OCI-LY3 (cell line): ENCODE measurements at regions not wholly inside any gene's neighbourhood (a gene's known extent, or its start where the extent isn't known, plus 50 kb on each side); places are given as distances from the start of the nearest gene placed in this dataset.

Experiments used
- H2AFZ ChIP-seq: fragments of 200-600, 300-600 bp; shearing (Covaris generic); 2 replicates; pipeline ENCODE4 v1.6.0; 2014; ENCODE audit warnings: antibody characterized with exemption, low read depth, low read length
- H3K27ac ChIP-seq: fragments of 200-600, 300-600 bp; sonication (generic); 2 replicates; pipeline ENCODE4 v1.5.1; 2014; ENCODE audit warnings: mild to moderate bottlenecking, low read length, moderate library complexity, mixed read lengths
- H3K27me3 ChIP-seq: fragments of 200-600, 300-600 bp; sonication (generic); 2 replicates; pipeline ENCODE4 v1.6.1; 2014; ENCODE audit warnings: low read depth, low read length, mixed read lengths
- H3K36me3 ChIP-seq: fragments of 200-600, 300-600 bp; sonication (generic); replicated peaks from 2 replicates; pipeline ENCODE3; 2014; ENCODE audit warnings: low read depth, low read length, mixed read lengths
- H3K4me1 ChIP-seq: fragments of 300-600, 200-600 bp; sonication (generic); 2 replicates; pipeline ENCODE4 v1.6.1; 2014; ENCODE audit warnings: low read length, mixed read lengths
- H3K4me2 ChIP-seq: fragments of 200-600, 300-600 bp; sonication (generic); 2 replicates; pipeline ENCODE4 v1.6.1; 2014; ENCODE audit warnings: low read length, mixed read lengths
- H3K4me3 ChIP-seq: fragments of 300-600, 200-600 bp; sonication (generic); 2 replicates; pipeline ENCODE4 v1.5.1; 2014; ENCODE audit warnings: antibody characterized with exemption, mild to moderate bottlenecking, low read length, moderate library complexity
- H3K79me2 ChIP-seq: fragments of 300-600, 200-600 bp; shearing (Covaris generic); 2 replicates; pipeline ENCODE4 v1.6.1; 2014; ENCODE audit warnings: mild to moderate bottlenecking, low read length, mixed read lengths
- H3K9ac ChIP-seq: fragments of 300-600, 200-600 bp; shearing (Covaris generic); 2 replicates; pipeline ENCODE4 v1.6.0; 2014; ENCODE audit warnings: mild to moderate bottlenecking, low read length, moderate library complexity
- H3K9me3 ChIP-seq: fragments of 200-600, 300-600 bp; shearing (Covaris generic); 2 replicates; pipeline ENCODE4 v1.6.1; 2014; ENCODE audit warnings: low read length, mixed read lengths; ENCODE audit not compliant: insufficient read depth
- H4K20me1 ChIP-seq: fragments of 200-600, 300-600 bp; sonication (generic); 2 replicates; pipeline ENCODE4 v1.6.1; 2016; ENCODE audit warnings: low read length, mixed read lengths; ENCODE audit not compliant: insufficient read depth
- CTCF ChIP-seq: fragments of 200-600, 300-600 bp; sonication (generic); IDR thresholded peaks from 2 replicates; pipeline ENCODE4 v1.5.1; 2014; ENCODE audit warnings: antibody characterized with exemption, low read length, low read depth
- EZH2phosphoT487 ChIP-seq: fragments of 200-600 bp; shearing (Covaris generic); IDR thresholded peaks from 2 replicates; pipeline ENCODE4 v1.6.1; 2018; ENCODE audit warnings: antibody characterized with exemption, mixed run types, low read depth

GRCh38 chr7:15914611-15915010 is 228.1 kb upstream of the MEOX2 start:
- no peaks in the 10 kb centered on the region for H3K36me3 ChIP-seq
- H2AFZ ChIP-seq, result no peak overlapping the region
- H3K79me2 ChIP-seq, result no peaks in the 10 kb centered on the region
- no peak overlapping the region for H3K4me3 ChIP-seq
- H4K20me1 ChIP-seq, result no peaks in the 10 kb centered on the region
- H3K9ac ChIP-seq, result no peak overlapping the region
- H3K27ac ChIP-seq, result no peak overlapping the region
- no peaks in the 10 kb centered on the region for H3K9me3 ChIP-seq
- H3K4me1 ChIP-seq, result no peaks in the 10 kb centered on the region
- no peaks in the 10 kb centered on the region for H3K27me3 ChIP-seq
- H3K4me2 ChIP-seq, result no peak overlapping the region
- TF ChIP-seq CTCF, result no peak
- no peak for TF ChIP-seq EZH2phosphoT487

GRCh38 chr7:15906436-15906835 is 220.0 kb upstream of the MEOX2 start:
- no peak for TF ChIP-seq EZH2phosphoT487
- TF ChIP-seq CTCF, result no peak
- Histone ChIP-seq H3K4me2 (no peak overlapping the region), H3K36me3 (no peaks in the 10 kb centered on the region), H3K9ac (no peak overlapping the region), H4K20me1 (no peaks in the 10 kb centered on the region), H3K4me1 (no peaks in the 10 kb centered on the region), H3K9me3 (no peaks in the 10 kb centered on the region), H2AFZ (no peak overlapping the region), H3K27ac (no peak overlapping the region), H3K27me3 (no peaks in the 10 kb centered on the region), H3K79me2 (no peaks in the 10 kb centered on the region), H3K4me3 (no peak overlapping the region)

- Histone ChIP-seq H3K4me1 (no peaks in the 10 kb centered on the region), H4K20me1 (no peaks in the 10 kb centered on the region), H2AFZ (no peak overlapping the region), H3K79me2 (no peaks in the 10 kb centered on the region), H3K9ac (no peak overlapping the region), H3K27ac (no peak overlapping the region), H3K4me3 (no peak overlapping the region), H3K4me2 (no peak overlapping the region), H3K27me3 (no peaks in the 10 kb centered on the region), H3K36me3 (no peaks in the 10 kb centered on the region), H3K9me3 (no peaks in the 10 kb centered on the region)
- TF ChIP-seq CTCF (no peak), EZH2phosphoT487 (no peak)
Observed at GRCh38 chr7:15905251-15906040, 219.0 kb upstream of the MEOX2 start.

- Histone ChIP-seq H3K4me1 (peaks cover 14% of the 10 kb centered on the region), H4K20me1 (no peaks in the 10 kb centered on the region), H3K27ac (no peak overlapping the region), H3K9ac (no peak overlapping the region), H3K27me3 (no peaks in the 10 kb centered on the region), H3K36me3 (no peaks in the 10 kb centered on the region), H3K4me3 (no peak overlapping the region), H2AFZ (no peak overlapping the region), H3K4me2 (no peak overlapping the region; the same call in 1 of the 2 replicates), H3K9me3 (no peaks in the 10 kb centered on the region), H3K79me2 (no peaks in the 10 kb centered on the region)
- TF ChIP-seq CTCF (no peak), EZH2phosphoT487 (no peak)
Observed at GRCh38 chr7:15891151-15891881, 204.8 kb upstream of the MEOX2 start.
